ENCODE measurements at regions not wholly inside any gene's neighbourhood (a gene's known extent, or its start where the extent isn't known, plus 50 kb on each side); places are given as distances from the start of the nearest gene placed in this dataset.
A peak's percentile ranks its signal among the peaks of the same experiment; 100 is the strongest.
"Not testable (repeated sequence)": the region's sequence is repeated elsewhere in the genome, so short reads cannot be mapped to it uniquely, and the experiment has no call there.

DNA sequence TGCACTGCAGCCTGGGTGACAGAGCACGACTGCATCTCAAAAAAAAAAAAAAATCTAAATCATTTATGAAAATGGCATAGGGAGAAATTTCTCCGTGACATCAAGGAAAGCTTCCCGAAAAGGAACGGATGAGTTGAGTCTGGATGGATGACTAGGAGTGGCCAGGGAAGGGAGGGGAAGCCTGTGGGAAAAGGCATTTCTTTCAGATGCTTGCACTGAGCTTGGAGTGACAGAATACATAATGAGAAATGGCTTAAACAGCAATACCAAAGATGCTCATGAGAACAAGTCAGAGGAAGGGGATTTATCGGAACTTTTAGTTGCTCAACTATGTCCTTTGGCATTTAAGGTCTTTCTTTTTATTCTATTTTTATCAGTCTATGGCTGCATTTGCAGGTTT lies 1369.2 kb upstream of the TMEM132C start:
- DNase-seq: no peak

DNA sequence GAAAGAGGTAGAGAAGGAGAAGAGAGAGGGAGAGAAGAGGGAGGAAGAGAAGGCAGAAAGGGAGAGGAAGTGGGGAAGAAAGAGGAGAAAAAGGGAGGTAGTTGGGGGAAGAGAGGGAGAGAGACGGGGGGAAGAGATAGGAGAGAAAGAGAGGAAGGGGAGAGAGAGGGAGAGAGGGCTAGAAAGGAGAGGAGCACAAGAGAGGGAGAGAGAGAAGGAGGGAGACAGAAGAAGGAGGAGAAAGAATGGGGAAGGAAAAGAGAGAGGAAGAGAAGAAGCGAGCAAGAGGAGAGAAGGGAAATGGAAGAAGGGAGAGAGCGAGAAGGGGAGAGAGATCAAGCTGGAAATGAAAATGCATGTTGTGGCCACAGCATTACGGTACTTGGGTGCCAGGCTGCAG lies 1368.4 kb upstream of the TMEM132C start:
- no peak for DNase-seq

DNA sequence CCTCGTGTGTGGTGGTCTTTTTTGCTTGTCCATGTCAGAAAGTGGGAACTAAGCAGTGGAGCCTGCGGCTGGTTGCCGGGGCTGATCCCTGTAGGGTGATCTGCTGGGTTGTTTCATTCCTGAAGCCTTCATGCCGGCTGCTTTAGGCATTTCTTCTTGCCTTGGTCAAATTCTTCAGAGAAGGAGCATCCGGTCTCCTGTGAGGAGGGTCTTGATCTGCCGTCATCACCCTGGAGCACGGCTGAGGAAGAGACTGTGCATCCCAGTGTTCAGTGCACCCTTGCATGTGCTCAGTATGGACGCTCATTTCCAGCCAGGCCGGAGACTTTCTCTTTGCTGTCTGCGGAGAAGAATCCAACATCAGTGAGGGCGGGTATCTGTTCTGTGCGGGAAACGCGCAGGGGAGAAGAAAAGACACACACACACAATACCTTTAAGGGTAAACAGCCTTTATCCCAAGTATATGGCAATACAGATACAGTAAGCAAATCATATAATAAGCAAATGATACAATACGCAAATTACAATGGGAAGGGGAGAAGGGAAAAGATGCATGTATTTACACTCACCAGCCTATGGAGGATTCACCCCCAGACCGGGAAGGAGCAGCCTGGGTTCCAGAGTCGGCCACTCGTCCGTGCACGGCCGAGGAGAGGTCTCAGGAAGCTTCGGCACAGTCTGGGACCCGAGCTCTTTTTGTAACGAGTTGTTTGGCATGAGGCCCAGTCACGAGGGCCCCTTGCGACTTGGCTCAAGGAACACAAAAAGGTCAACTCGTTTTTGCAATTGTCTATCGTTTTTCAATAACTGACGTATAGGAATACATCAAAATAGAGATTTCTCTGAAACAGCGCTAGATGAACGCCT lies 1366.8 kb upstream of the TMEM132C start:
- no peak for DNase-seq

DNA sequence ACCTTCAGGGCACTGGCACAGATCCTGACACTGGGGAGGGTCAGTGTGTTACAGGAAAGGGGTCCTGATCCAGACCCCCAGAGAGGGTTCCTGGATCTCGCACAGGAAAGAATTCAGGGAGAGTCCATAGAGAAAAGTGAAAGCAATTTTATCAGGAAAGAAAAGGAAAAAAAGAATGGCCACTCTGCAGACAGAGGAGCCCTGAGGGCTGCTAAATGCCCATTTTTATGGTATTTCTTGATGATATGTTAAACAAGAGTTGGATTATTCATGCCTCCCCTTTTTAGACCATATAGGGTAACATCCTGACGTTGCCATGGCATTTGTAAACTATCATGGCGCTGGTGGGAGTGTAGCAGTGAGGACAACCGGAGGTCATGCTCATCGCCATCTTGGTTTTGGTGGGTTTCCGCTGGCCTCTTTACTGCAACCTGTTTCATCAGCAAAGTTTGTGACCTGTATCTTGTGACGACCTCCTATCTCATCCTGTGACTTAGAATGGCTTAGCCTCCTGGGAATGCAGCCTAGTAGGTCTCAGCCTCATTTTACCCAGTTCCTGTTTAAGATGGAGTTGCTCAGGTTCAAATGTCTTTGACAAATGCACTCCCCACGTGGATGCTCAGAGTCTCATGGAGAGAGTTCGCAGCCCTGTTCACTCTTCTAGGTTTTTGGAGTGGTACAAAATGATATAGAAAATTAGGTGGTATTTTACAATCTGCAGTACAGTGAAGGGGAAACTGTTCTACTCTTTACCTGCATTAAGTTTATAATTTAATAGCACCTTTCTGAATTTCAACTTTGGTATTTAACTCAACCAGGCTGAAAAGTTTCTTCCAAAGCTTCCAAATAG lies 1363.7 kb upstream of the TMEM132C start:
- no peak for DNase-seq

DNA sequence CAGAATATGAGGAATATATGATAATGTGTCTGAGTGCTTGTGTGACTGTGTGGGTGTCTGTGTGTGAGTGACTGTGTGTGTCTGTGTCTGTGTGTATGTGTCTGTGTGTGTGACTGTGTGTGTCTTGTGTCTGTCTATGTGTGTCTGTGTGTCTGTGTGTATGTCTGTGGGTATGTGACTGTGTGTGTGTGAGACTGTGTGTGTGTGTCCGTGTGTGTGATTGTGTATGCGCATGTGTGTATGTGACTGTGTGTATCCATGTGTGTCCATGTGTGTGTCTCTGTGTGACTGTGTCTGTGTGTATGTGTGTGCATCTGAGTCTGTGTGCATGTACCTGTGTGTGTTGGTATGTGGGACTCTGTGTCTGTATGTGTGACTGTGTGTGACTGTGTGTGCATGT lies 1361.2 kb upstream of the TMEM132C start:
- DNase-seq: no peak

DNA sequence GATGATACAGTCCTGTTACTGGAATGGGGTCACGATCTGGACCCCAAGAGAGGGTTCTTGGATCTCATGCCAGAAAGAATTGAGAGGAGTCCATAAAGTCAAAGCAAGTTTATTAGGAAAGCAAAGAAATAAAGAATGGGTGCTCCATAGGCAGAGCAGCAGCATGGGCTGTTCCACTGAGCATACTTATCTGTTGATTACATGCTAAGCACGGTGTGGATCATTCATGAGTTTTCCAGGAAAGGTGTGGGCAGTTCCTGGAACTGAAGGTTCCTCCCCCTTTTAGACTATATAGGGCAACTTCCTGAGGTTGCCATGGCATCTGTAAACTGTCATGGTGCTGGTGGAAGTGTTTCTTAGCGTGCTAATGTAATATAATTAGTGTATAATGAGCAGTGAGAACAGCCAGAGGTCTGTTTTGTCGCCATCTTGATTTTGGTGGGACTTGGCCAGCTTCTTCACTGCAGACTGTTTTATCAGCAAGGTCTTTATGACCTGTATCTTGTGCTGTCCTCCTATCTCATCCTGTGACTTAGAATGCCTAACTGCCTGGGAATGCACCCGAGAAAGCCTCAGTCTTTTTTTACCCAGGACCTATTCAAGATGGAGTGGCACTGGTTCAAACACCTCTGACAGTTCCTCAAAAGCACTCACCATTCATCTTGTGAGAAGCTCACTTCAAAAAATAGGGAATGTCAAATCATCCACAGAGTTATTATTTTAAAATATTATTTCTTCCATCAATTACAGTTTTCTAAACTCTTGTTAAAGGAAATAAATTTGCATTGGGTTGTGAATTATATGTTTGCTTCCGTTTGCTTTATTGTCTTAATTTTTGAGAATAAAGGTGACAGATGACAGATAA lies 1358.8 kb upstream of the TMEM132C start:
- no peak for DNase-seq

DNA sequence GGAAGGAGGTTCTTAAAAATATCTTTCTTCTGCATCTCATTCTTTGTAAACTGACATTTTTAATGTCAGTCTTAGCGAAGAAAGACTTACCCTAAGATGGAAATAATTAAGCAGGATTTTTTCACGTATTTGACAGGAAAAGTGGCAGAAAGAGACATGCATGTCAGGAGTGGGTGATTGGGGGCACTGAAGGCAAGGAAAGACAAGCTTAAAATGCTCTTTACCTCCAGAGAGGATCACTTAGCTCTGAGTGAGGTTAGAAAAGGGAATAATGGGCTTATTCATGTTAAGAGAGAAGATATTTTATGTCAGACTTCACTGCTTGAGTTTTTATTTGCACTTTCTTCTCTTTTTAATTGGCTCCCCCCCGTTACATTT lies 1358.2 kb upstream of the TMEM132C start:
- DNase-seq: no peak

DNA sequence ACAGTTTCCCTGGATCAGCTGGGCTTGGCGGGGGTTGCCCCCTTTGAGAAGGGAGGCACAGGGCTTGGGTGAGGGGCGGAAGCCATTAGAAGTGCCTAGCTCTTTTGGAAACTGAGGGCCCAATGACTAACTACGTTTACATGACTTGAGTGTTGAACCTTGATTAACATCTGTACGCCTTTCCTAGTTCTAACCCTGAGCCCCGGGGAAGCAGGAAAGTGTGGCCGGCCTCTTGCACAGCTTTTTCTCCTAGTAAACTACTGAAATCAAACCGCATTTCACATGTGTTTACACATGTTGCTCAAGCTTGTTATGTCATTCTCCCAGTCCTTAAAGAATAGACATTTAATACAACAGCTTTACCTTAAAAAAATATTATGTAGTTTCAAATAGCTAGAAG lies 1356.4 kb upstream of the TMEM132C start:
- no peak for DNase-seq

DNA sequence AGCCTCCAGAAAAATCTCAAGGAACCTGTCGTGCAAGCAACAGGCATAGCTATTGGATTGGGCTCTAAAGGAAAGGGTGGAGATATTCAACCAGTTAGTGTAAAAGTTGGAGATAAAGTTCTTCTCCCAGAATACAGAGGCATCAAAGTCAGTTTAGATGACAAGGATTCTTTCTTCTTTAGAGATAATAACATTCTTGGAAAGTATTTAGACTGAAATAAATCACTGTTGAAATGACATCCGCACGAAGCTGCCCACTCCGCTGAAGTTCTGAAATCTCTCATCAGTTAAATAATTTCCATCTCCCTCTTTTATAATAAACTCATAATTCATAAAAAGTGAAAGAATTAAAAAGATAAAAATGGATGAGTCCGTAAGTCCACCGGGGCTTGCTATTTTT lies 1354.9 kb upstream of the TMEM132C start:
- DNase-seq: no peak

DNA sequence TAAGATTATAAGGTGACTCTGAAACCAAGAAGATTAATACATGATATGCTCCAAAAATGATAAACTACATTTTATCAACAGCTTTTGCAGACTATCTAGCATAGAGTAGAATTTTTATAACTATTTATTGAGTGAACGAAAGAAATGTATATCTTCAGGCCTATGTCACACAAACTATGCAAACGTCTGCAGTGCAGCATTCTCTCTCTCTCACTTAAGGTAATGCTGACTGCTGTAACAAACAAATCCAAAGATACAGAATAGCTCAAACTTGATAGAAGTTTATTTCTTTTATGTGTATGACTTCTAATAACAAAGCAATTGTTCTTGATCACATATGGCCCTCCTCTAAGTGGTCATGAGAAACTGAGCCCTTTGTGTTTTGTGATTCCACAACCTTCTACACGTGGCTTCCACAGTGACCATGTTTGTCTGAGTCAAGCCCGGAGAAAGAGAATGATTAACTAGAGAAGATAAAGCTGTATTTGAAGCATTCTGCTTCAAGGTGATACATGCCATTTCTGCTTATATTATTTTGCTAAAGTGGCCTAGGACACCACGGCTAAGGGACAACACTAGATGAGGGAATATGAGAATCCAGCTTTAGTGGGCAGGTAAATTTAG lies 1352.7 kb upstream of the TMEM132C start:
- DNase-seq: no peak

DNA sequence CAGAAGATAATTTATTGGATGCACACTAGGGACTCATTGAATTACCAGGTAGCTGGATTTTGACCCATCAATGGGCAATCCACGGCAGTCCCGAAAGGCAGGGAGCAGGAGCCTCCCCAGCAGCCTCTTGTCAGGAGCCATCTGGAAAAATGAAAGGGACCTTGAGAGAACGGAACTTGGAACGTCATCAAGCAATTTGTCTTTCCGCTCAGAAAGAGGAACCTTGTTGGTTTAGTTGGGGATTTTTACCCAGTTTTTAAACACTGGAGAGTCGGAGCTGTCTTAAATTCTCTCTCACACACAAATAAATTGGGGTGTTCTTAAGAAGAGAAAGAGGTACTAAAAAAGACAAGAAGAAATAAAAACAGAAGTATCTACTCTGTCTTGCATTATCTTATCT lies 1351.7 kb upstream of the TMEM132C start:
- no peak for DNase-seq

DNA sequence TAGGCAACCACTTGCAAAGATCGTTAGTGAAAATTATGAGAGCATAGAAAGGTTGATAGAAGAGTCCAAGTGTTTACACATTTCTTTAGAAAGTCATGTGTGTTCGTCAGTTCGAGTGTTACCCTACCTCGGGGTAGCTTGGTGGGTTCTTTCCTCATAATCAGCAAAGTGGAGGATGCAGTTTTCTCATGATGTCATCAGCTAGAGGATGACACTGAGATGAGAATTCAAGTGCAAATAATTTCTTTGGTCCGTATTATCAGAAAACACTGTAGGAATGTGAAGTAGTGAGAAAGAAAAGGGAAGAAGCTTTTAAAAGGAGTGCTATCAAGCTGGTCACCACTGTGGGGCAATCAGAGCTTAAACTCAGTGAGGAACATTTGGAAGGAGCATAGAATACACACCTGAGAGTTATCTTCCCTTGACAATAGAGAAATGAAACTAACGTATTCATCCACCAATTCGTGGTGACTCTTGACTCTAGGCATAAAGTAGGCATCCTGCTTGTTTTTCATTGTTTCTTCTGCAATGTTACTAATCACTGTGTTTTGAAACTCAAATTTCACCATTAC lies 1340.9 kb upstream of the TMEM132C start:
- no peak for DNase-seq

DNA sequence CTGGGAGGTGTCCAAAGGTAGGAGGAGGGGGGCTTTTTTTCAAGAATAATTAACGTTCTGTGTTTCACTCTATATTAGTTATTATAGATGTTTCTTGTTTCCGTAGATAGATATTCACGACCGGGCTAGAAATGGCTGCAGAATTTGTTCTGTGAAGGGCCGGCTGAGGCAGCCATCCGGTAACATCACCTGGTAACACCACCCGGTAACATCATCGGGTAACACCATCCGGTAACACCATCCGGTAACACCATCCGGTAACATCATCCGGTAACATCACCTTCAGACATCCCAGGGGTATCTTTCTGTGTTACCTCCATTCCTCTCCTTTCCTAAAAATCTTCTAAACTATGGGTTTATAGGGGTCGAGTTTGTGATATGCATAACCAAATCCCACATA lies 1336.7 kb upstream of the TMEM132C start:
- DNase-seq: no peak

DNA sequence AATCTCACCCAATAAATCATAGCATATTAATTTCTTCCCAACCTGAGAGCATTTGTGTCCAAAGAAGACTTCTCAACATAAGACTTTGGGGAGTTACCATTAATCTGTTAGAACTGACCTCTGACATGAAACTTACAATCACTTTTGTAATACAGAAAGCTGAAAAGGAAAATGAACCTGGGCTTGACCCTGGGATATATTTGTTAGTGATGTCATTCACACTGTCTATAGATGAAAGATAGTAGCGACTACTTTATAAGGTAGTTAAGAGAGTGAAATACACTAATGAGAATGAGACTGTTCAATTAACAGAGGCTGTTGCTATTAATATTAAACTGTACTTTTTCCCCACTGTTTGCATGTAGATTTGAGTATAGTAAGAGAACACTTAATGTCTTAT lies 1334.8 kb upstream of the TMEM132C start:
- DNase-seq: no peak

DNA sequence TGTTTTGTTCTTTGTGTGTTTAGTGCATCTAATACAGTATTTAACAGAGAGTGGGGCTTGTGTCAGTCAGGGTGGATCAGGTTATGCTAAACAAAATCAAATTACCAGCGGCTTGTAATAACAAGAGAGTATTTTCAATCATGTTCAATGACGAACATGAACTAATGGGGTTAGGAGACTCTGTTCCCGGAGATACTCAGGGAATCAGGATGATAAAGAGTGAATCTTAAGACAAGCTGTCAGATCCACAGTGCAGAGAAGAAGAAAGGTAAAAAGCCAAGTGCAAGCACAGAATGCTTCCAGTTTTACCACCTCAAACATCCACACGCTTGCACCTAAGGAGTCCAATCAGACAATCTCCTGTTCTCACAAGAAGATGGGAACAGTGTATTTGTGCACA lies 1331.5 kb upstream of the TMEM132C start:
- DNase-seq: no peak

DNA sequence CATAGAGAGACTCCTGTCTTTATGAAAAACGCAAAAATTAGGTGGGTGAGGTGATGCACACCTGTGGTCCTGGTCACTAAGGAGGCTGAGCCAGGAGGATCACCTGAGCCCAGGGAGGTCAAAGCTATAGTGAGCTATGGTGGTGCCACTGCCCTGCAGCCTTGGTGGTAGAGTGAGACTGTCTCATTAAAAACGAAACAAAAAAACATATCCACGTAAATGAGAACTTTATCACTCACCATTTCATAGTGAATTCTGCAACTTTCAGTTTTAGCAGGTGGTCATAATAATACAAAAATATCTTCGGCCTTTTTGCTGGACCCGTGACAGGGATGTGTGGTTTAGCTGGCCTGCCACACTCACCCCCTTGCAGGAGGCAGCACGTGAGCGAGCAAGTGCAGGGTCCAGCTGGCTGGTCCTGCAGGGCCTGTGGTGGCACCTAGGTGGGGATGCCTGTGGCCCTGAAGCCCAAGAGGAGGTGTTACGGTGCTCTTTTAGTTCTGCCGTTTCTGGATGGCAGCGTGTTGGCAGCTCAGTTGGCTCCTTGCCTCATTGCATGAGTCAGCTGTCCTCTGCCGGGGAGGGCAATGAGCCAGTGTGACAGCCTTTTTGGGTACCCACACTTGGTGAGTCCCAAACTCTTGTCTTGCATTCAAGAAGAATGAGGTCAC lies 1330.7 kb upstream of the TMEM132C start:
- peak; percentile 24 for DNase-seq

DNA sequence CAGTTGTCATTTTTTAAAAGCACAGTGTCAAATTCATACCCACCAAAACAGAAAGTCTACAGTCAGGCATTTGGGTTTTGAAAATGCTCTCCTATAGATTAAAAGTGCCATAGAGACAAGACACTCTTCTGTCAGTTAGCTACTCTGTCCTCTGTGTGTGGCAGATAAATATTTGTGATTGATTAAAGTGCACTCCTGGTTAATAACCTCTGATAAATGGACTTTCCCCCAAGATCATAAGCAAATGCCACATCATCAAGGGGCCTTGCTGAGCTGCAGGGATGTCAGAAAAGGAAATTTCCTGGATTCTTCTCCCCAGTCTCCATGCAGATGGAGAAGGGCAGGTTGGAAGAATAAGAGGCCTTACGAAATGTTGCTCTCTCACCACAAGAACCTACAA lies 1329.5 kb upstream of the TMEM132C start:
- no peak for DNase-seq

DNA sequence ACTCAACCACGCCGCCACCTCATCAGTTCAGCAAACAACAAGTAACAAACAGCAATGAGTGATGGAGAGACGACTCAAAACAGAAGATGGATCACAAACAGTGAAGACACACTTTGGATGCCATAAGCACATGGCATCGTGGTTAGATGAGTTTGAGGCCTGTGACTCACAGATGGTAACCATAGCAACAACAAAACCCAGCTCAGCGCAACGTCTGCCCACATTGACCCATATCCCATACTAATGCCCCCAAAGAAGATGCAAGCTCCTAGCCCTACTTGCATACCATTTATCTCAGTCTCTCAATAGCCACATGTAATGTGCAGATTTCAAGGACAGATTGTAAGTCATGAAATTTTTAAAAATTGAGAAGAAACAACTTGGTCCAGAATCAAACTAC lies 1322.3 kb upstream of the TMEM132C start:
- no peak for DNase-seq

DNA sequence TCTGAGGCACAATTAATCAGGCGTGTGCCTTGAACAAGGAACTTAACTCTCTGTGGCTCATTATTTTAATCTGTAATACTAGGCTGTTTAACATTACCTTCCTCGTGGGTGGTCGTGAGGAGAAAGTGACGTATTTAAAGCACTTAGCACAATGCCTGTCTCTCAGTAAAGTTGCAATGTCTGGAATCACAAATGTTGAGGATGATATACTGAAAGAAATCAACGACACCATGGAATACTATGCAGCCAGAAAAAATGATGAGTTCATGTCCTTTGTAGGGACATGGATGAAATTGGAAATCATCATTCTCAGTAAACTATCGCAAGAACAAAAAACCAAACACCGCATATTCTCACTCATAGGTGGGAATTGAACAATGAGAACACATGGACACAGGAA lies 1320.0 kb upstream of the TMEM132C start:
- DNase-seq: not testable (repeated sequence)

DNA sequence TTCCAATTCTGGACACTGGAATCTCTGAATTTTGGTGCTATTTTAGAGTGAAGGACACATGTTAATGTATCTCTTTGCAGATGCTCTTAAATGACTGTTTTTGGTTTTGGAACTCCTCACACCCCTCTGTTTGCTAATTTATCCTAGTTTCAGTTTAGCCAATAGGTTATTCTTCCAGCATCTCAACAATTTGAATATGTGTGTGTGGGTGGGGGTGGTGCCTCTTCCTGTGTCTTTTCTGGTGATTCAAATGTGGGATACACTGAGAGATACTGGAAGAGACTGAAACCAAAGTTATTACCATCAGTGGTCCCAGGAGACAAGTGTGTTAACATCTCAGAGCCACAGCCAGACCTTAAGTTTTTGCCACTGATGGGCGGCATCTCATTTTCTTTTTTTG lies 1317.4 kb upstream of the TMEM132C start:
- DNase-seq: no peak

DNA sequence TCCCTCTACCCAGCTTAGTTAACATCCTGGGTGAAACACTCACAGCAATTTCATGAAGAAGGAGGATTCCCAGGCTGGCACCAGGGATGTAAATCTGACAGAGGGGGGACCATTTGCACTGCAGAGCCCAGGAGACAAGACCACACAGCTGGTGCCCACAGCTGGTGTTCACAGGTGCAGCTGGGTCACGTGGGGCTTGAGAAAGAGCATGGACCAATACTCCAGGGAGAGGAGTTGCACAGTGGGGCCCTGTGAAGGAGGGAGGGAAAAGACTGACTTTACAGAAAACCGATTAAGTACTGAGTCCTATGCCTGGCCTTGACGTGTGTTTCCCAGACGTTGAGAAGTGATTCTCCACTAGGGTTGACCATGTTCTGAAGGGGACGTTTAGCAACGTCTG lies 1316.7 kb upstream of the TMEM132C start:
- DNase-seq: no peak
